ENCODE measurements at regions not wholly inside any gene's neighbourhood (a gene's known extent, or its start where the extent isn't known, plus 50 kb on each side); places are given as distances from the start of the nearest gene placed in this dataset.

DNA sequence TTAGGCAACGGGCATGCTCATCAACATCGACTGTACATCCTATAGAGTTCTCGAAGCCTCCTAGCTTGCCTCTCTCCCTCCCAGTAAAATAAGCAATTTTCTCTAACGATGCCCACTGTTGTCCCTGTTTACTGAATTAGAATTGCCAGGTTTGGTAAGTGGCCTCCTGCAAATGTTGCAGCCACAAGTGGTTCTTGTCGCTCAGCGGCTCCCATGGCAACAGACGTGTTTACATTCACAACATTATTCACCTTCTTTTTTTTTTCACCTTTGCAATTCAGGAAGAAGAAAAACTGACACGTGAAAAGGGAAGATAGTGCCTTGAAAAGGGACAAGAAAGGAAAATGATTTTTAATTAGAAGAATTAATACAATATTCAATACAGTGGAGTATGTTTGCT is 100.9 kb upstream of the PKP2 start:
- TF ChIP-seq, protein P1, sequence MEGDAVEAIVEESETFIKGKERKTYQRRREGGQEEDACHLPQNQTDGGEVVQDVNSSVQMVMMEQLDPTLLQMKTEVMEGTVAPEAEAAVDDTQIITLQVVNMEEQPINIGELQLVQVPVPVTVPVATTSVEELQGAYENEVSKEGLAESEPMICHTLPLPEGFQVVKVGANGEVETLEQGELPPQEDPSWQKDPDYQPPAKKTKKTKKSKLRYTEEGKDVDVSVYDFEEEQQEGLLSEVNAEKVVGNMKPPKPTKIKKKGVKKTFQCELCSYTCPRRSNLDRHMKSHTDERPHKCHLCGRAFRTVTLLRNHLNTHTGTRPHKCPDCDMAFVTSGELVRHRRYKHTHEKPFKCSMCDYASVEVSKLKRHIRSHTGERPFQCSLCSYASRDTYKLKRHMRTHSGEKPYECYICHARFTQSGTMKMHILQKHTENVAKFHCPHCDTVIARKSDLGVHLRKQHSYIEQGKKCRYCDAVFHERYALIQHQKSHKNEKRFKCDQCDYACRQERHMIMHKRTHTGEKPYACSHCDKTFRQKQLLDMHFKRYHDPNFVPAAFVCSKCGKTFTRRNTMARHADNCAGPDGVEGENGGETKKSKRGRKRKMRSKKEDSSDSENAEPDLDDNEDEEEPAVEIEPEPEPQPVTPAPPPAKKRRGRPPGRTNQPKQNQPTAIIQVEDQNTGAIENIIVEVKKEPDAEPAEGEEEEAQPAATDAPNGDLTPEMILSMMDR (conservative IDR thresholded peaks at IDR 0.05; ENCODE audit: low read length) = no peak
- TF ChIP-seq EZH2phosphoT487 (IDR thresholded peaks at IDR 0.05; ENCODE audit: borderline replicate concordance) = no peak

Data from Loucy (cell line).